PC-3 (cell line): ENCODE measurements at regions not wholly inside any gene's neighbourhood (a gene's known extent, or its start where the extent isn't known, plus 50 kb on each side); places are given as distances from the start of the nearest gene placed in this dataset.

Experiments
- EZH2 ChIP-seq: fragments of 300-600 bp; sonication (generic); IDR thresholded peaks from one replicate; pipeline ENCODE4 v1.6.1; 2017; ENCODE audit warnings: antibody characterized with exemption, mild to moderate bottlenecking, low read length; ENCODE audit not compliant: unreplicated experiment
- EZH2phosphoT487 ChIP-seq: fragments of 300-600 bp; sonication (generic); IDR thresholded peaks from 2 replicates; pipeline ENCODE4 v1.6.1; 2018; ENCODE audit warnings: mild to moderate bottlenecking, antibody characterized with exemption, low read length, borderline replicate concordance
- TF ChIP-seq, protein P1 (sequence below): fragments of 300-600 bp; sonication (generic); conservative IDR thresholded peaks from 2 replicates; pipeline ENCODE4 v1.5.1; 2017; ENCODE audit warnings: antibody characterized with exemption, low read depth, mild to moderate bottlenecking, low read length

DNA sequence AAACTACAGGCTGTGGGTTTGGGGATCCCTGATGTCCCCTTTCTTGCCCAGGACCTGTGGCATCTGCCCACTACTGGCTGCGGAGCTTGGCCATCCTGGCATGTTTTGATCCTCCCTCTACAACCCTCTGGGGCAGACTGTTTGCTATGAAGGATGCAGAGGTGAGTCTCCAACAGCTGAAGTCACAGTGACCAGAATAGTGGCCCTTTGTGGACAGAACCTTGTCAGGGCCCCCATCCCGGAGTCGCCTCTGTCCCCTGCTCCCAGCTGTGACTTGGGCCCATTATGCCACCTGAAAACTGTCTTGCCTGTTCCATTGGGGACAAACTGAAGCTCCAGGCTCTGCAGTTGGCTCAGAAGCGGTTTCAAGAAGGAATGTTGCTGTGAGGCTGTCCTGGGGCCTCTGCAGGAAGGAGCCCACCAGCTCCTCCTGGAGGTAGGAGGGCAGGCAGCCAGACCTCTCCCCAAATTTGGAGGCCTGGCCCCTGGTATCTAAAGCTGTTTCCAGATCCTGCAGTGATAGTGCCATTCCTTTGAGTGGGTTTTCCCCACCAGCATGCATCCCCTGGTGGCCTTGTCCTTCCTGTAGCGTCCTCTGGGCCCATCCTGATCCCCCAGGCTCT lies 93.3 kb downstream of the BARX1 start:
- TF ChIP-seq, protein P1, sequence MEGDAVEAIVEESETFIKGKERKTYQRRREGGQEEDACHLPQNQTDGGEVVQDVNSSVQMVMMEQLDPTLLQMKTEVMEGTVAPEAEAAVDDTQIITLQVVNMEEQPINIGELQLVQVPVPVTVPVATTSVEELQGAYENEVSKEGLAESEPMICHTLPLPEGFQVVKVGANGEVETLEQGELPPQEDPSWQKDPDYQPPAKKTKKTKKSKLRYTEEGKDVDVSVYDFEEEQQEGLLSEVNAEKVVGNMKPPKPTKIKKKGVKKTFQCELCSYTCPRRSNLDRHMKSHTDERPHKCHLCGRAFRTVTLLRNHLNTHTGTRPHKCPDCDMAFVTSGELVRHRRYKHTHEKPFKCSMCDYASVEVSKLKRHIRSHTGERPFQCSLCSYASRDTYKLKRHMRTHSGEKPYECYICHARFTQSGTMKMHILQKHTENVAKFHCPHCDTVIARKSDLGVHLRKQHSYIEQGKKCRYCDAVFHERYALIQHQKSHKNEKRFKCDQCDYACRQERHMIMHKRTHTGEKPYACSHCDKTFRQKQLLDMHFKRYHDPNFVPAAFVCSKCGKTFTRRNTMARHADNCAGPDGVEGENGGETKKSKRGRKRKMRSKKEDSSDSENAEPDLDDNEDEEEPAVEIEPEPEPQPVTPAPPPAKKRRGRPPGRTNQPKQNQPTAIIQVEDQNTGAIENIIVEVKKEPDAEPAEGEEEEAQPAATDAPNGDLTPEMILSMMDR, result no peak
- no peak for TF ChIP-seq EZH2phosphoT487
- TF ChIP-seq EZH2, result no peak
